ENCODE measurements at regions not wholly inside any gene's neighbourhood (a gene's known extent, or its start where the extent isn't known, plus 50 kb on each side); places are given as distances from the start of the nearest gene placed in this dataset.

- ChIA-PET CTCF (ENCODE audit: low intra/inter-chr PET ratio) (no interaction called here), POLR2A (interaction anchor here (0.6 to 1.0 kb wide), 3 partner anchors 33 to 202 kb away, joined by 3 to 4 read pairs (median 3); no protein-coding TSS in a partner anchor)
- DNase-seq (ENCODE audit: extremely low read depth in 1 of 4, low spot score in 3 of 4) (no peak), FAIRE-seq (no peak), ATAC-seq (no peak)
- Histone ChIP-seq H2AFZ (ENCODE audit: low read depth, low read length) (no peak overlapping the region), H3K4me2 (ENCODE audit: insufficient read depth, low read length) (no peak overlapping the region), H3K9ac (ENCODE audit: insufficient read depth in 1 of 2, low read depth in 2 of 2, low read length in 2 of 2) (no peak overlapping the region), H4K20me1 (replicated peaks; ENCODE audit: control insufficient read depth, insufficient read depth, low read length) (no peaks in the 10 kb centered on the region), H3K9me3 (replicated peaks; ENCODE audit: control insufficient read depth, insufficient read depth, low read depth, low read length) (no peaks in the 10 kb centered on the region), H3K27ac (ENCODE audit: extremely low read depth, low read depth, low read length) (no peak overlapping the region), H3K4me1 (replicated peaks in 1 of 2; ENCODE audit: control insufficient read depth in 2 of 2, insufficient read depth in 2 of 2, low read length in 2 of 2) (peaks cover 0 to 4% of the 10 kb centered on the region in 2 experiments; a peak in 2 of 5 replicates), H3K79me2 (ENCODE audit: control insufficient read depth, insufficient read depth, low read length) (no peaks in the 10 kb centered on the region), H3K9me1 (ENCODE audit: control insufficient read depth, insufficient read depth, low read length) (no peaks in the 10 kb centered on the region), H3K4me3 (no peak overlapping the region), H3K27me3 (ENCODE audit: control insufficient read depth in 2 of 2, insufficient read depth in 2 of 2, low read length in 2 of 2) (no peaks in the 10 kb centered on the region), H3K36me3 (ENCODE audit: control insufficient read depth, insufficient read depth, low read length) (no peaks in the 10 kb centered on the region)
- intact Hi-C loops (cut with micrococcal nuclease) = no loop called here
- BruUV-seq (replicated peaks) = no TSS peak
- in situ Hi-C loops (cut with MboI) = no loop called here
- 54% methylated on average over 14 of the region's 14 CpGs for WGBS (ENCODE audit: insufficient coverage, low coverage, missing lambda C conversion rate)
- TF ChIP-seq ZNF184 (CRISPR knock-in tag; IDR thresholded peaks at IDR 0.05) (no peak), HMG20A (CRISPR knock-in tag; conservative IDR thresholded peaks at IDR 0.05) (no peak), ATF6 (CRISPR knock-in tag; IDR thresholded peaks at IDR 0.05) (no peak), ZFX (CRISPR knock-in tag; IDR thresholded peaks at IDR 0.05) (no peak), GABPB2 (CRISPR knock-in tag; conservative IDR thresholded peaks at IDR 0.05) (no peak), EP300 (IDR thresholded peaks at IDR 0.05; ENCODE audit: low read length) (no peak), RBM15 (IDR thresholded peaks at IDR 0.05; ENCODE audit: insufficient read depth, low read length) (no peak), BCL6 (CRISPR knock-in tag; IDR thresholded peaks at IDR 0.05) (no peak), NFATC3 (IDR thresholded peaks at IDR 0.05) (no peak)
Measured at GRCh38 chr4:184310881-184311709, 93.4 kb upstream of the ENPP6 start.

All from K562 (cell line).